Activated CD8-positive, alpha-beta memory T cell treated with anti-CD3 and anti-CD28 coated beads for 4 hours (primary cell): ENCODE measurements at regions not wholly inside any gene's neighbourhood (a gene's known extent, or its start where the extent isn't known, plus 50 kb on each side); places are given as distances from the start of the nearest gene placed in this dataset.
A peak's percentile ranks its signal among the peaks of the same experiment; 100 is the strongest.
"Not testable (repeated sequence)": the region's sequence is repeated elsewhere in the genome, so short reads cannot be mapped to it uniquely, and the experiment has no call there.

Experiments
- DNase-seq, 2 donors: peaks; one replicate each; pipeline ENCODE4 v3.0.0-alpha.2; 2020; ENCODE audit warnings: low read depth in 2 of 2

- DNase-seq, result no peak
Observed at GRCh38 chr9:29968831-29969230, 2395.6 kb upstream of the C9orf72 start.

GRCh38 chr9:29969408-29969807 is 2396.1 kb upstream of the C9orf72 start:
- DNase-seq, result no peak

GRCh38 chr9:29969856-29970647 is 2396.8 kb upstream of the C9orf72 start:
- DNase-seq, result no peak

GRCh38 chr9:29974197-29974596 is 2400.9 kb upstream of the C9orf72 start:
- no peak for DNase-seq

- DNase-seq, result no peak
Observed at GRCh38 chr9:29976981-29977380, 2403.7 kb upstream of the C9orf72 start.

GRCh38 chr9:29981013-29981412 is 2403.4 kb upstream of the ACO1 start:
- DNase-seq, result no peak

GRCh38 chr9:29999645-30000044 is 2384.8 kb upstream of the ACO1 start:
- no peak for DNase-seq

- DNase-seq, result no peak
Observed at GRCh38 chr9:30010691-30011090, 2373.8 kb upstream of the ACO1 start.

GRCh38 chr9:30012622-30013021 is 2371.8 kb upstream of the ACO1 start:
- DNase-seq, result no peak

- DNase-seq, result no peak
Observed at GRCh38 chr9:30015073-30015472, 2369.4 kb upstream of the ACO1 start.

- DNase-seq, result no peak
Observed at GRCh38 chr9:30020161-30020560, 2364.3 kb upstream of the ACO1 start.

GRCh38 chr9:30035761-30036160 is 2348.7 kb upstream of the ACO1 start:
- DNase-seq, result no peak

- no peak for DNase-seq
Observed at GRCh38 chr9:30036558-30036957, 2347.9 kb upstream of the ACO1 start.

GRCh38 chr9:30039712-30040111 is 2344.7 kb upstream of the ACO1 start:
- no peak for DNase-seq

GRCh38 chr9:30048396-30048795 is 2336.0 kb upstream of the ACO1 start:
- no peak for DNase-seq

- no peak for DNase-seq
Observed at GRCh38 chr9:30058463-30058862, 2326.0 kb upstream of the ACO1 start.

GRCh38 chr9:30060976-30061375 is 2323.5 kb upstream of the ACO1 start:
- no peak for DNase-seq

- no peak for DNase-seq
Observed at GRCh38 chr9:30065888-30066287, 2318.6 kb upstream of the ACO1 start.

- DNase-seq, result not testable (repeated sequence)
Observed at GRCh38 chr9:30069236-30069635, 2315.2 kb upstream of the ACO1 start.

- no peak for DNase-seq
Observed at GRCh38 chr9:30075022-30075421, 2309.4 kb upstream of the ACO1 start.

- peak in 1 of 2 donors; percentile 6 for DNase-seq
Observed at GRCh38 chr9:30075451-30076199, 2308.8 kb upstream of the ACO1 start.

- no peak for DNase-seq
Observed at GRCh38 chr9:30078195-30078594, 2306.2 kb upstream of the ACO1 start.

- DNase-seq, result no peak
Observed at GRCh38 chr9:30089428-30089827, 2295.0 kb upstream of the ACO1 start.
